Sigmoid colon (tissue), 6 donors: ENCODE measurements at regions not wholly inside any gene's neighbourhood (a gene's known extent, or its start where the extent isn't known, plus 50 kb on each side); places are given as distances from the start of the nearest gene placed in this dataset.

Source experiments
- DNase-seq: peaks from one replicate; pipeline ENCODE4 v3.0.0-alpha.2; 2019
- H3K27ac ChIP-seq, 4 donors: fragments of 200-600 bp; sonication (generic); one replicate each; pipeline ENCODE4 v1.5.1; 2016 to 2019; ENCODE audit warnings: mild to moderate bottlenecking in 1 of 4
- H3K27me3 ChIP-seq, 3 donors: fragments of 200-600 bp; sonication (generic); one replicate each; pipeline ENCODE4 v1.5.1; 2019; ENCODE audit warnings: mild to moderate bottlenecking in 1 of 3
- H3K36me3 ChIP-seq, 4 donors: fragments of 200-600 bp; sonication (generic); one replicate each; pipeline ENCODE4 v1.5.1; 2016 to 2019
- H3K4me1 ChIP-seq, 4 donors: fragments of 200-600 bp; sonication (generic); one replicate each; pipeline ENCODE4 v1.5.1; 2017 to 2019
- H3K4me3 ChIP-seq, 4 donors: fragments of 200-600 bp; sonication (generic); one replicate each; pipeline ENCODE4 v1.5.1; 2017 to 2019; ENCODE audit warnings: mild to moderate bottlenecking in 2 of 4, moderate library complexity in 1 of 4
- H3K9me3 ChIP-seq, 4 donors: fragments of 200-600 bp in 3 of 4; sonication (generic) in 3 of 4; one replicate each; pipeline versions ENCODE4 v1.5.1 to v1.6.1; 2013 to 2019
- CTCF ChIP-seq, 4 experiments: fragments of 450-650 bp in 3 of 4; fragments of 200-600 bp in 1 of 4; IDR thresholded peaks; one replicate each; pipeline ENCODE4 v1.5.1; 2016 to 2019; ENCODE audit warnings: antibody characterized with exemption in 4 of 4, mild to moderate bottlenecking in 3 of 4, moderate library complexity in 2 of 4
- EP300 ChIP-seq, 4 donors: sonication (generic); formaldehyde crosslinking; IDR thresholded peaks; one replicate each; pipeline ENCODE4 v1.6.1; 2017; ENCODE audit warnings: antibody characterized with exemption in 4 of 4
- POLR2A ChIP-seq, 2 donors: fragments of 450-650 bp; IDR thresholded peaks; one replicate each; pipeline ENCODE4 v1.6.1; 2016; ENCODE audit warnings: antibody characterized with exemption in 2 of 2, mild to moderate bottlenecking in 2 of 2, moderate library complexity in 2 of 2
- POLR2AphosphoS5 ChIP-seq, 4 donors: sonication (generic); formaldehyde crosslinking; IDR thresholded peaks; one replicate each; pipeline ENCODE4 v1.6.1; 2017; ENCODE audit warnings: antibody characterized with exemption in 4 of 4
- WGBS, 2 donors: extraction: QIAGEN DNeasy Blood & Tissue Kit; methylation state at CpG; one replicate each; pipeline ENCODE4 v1.1.7; 2013; 5-methylcytosine and 5-hydroxymethylcytosine counted together
- intact Hi-C: fragments of 100-400 bp; cut with DNase I; formaldehyde crosslinking; loops from one replicate; pipeline ENCODE4 v1.15.1; 2023
- donor health status: healthy with polysubstance abuse.
- donor health status: healthy.

GRCh38 chr5:52173133-52173532, 614.6 kb upstream of the ITGA1 start:
- no peak for DNase-seq
- intact Hi-C loops = no loop called here
- WGBS, 2 donors = 88 to 95% methylated on average over 1 of the region's 1 CpG
- Histone ChIP-seq H3K27me3 (no peaks in the 10 kb centered on the region), H3K27ac (no peak overlapping the region), H3K9me3 (no peaks in the 10 kb centered on the region), H3K4me3 (no peak overlapping the region), H3K4me1 (no peaks in the 10 kb centered on the region), H3K36me3 (no peaks in the 10 kb centered on the region)
- TF ChIP-seq POLR2A (IDR thresholded peaks at IDR 0.05) = no peak

GRCh38 chr5:52177193-52177592, 610.5 kb upstream of the ITGA1 start:
- H3K27ac ChIP-seq = no peak overlapping the region
- TF ChIP-seq POLR2AphosphoS5 (IDR thresholded peaks at IDR 0.05) (no peak), CTCF (IDR thresholded peaks at IDR 0.05) (no peak), POLR2A (IDR thresholded peaks at IDR 0.05) (no peak), EP300 (IDR thresholded peaks at IDR 0.05) (no peak)
- H3K27me3 ChIP-seq = no peaks in the 10 kb centered on the region
- H3K4me1 ChIP-seq = no peaks in the 10 kb centered on the region
- no peaks in the 10 kb centered on the region for H3K9me3 ChIP-seq
- no peak for DNase-seq
- no peak overlapping the region for H3K4me3 ChIP-seq
- WGBS, 2 donors = 17 to 48% methylated on average over 1 of the region's 1 CpG
- intact Hi-C loops = no loop called here
- H3K36me3 ChIP-seq = no peaks in the 10 kb centered on the region

GRCh38 chr5:52181403-52181802, 606.3 kb upstream of the ITGA1 start:
- no peaks in the 10 kb centered on the region for H3K27me3 ChIP-seq
- no peak for TF ChIP-seq CTCF (IDR thresholded peaks at IDR 0.05)
- TF ChIP-seq POLR2A (IDR thresholded peaks at IDR 0.05) = no peak
- no peak for TF ChIP-seq POLR2AphosphoS5 (IDR thresholded peaks at IDR 0.05)
- TF ChIP-seq EP300 (IDR thresholded peaks at IDR 0.05) = no peak
- no peak for DNase-seq
- WGBS, 2 donors = 20 to 49% methylated on average over 2 of the region's 2 CpGs
- no peaks in the 10 kb centered on the region for H3K4me1 ChIP-seq
- no peaks in the 10 kb centered on the region for H3K36me3 ChIP-seq
- H3K9me3 ChIP-seq = no peaks in the 10 kb centered on the region
- H3K27ac ChIP-seq = no peak overlapping the region
- intact Hi-C loops = no loop called here
- H3K4me3 ChIP-seq = no peak overlapping the region

- Histone ChIP-seq H3K27ac (no peak overlapping the region), H3K4me3 (no peak overlapping the region), H3K36me3 (no peaks in the 10 kb centered on the region), H3K27me3 (no peaks in the 10 kb centered on the region), H3K9me3 (no peaks in the 10 kb centered on the region), H3K4me1 (no peaks in the 10 kb centered on the region)
- DNase-seq = no peak
- TF ChIP-seq EP300 (IDR thresholded peaks at IDR 0.05) (no peak), CTCF (IDR thresholded peaks at IDR 0.05) (no peak), POLR2A (IDR thresholded peaks at IDR 0.05) (no peak), POLR2AphosphoS5 (IDR thresholded peaks at IDR 0.05) (no peak)
- intact Hi-C loops = no loop called here
These were observed 597.0 kb upstream of the ITGA1 start for GRCh38 chr5:52190737-52191136.

- intact Hi-C loops = no loop called here
- no peaks in the 10 kb centered on the region for H3K27me3 ChIP-seq
- DNase-seq = no peak
- TF ChIP-seq EP300 (IDR thresholded peaks at IDR 0.05) (no peak), POLR2A (IDR thresholded peaks at IDR 0.05) (no peak), POLR2AphosphoS5 (IDR thresholded peaks at IDR 0.05) (no peak), CTCF (IDR thresholded peaks at IDR 0.05) (no peak)
- H3K4me3 ChIP-seq = no peak overlapping the region
- H3K36me3 ChIP-seq = no peaks in the 10 kb centered on the region
- H3K9me3 ChIP-seq = no peaks in the 10 kb centered on the region
- WGBS, 2 donors = 87 to 92% methylated on average over 9 of the region's 9 CpGs
- no peak overlapping the region for H3K27ac ChIP-seq
- H3K4me1 ChIP-seq = no peaks in the 10 kb centered on the region
These were observed 587.9 kb upstream of the ITGA1 start for GRCh38 chr5:52199833-52200232.
